D721Med (cell line): ENCODE measurements at regions not wholly inside any gene's neighbourhood (a gene's known extent, or its start where the extent isn't known, plus 50 kb on each side); places are given as distances from the start of the nearest gene placed in this dataset.
"Not testable (repeated sequence)": the region's sequence is repeated elsewhere in the genome, so short reads cannot be mapped to it uniquely, and the experiment has no call there.

Experiments used
- DNase-seq: peaks from one replicate; pipeline ENCODE4 v3.0.0; 2011; ENCODE audit warnings: low spot score; ENCODE audit not compliant: insufficient read length
- FAIRE-seq: peaks from 2 replicates; lab custom pipeline; 2011; peaks lifted over from hg19 to GRCh38; lab: Jason Lieb, UNC
- TF ChIP-seq, protein P1 (sequence below): IDR thresholded peaks from 2 replicates; pipeline ENCODE4 v1.5.1; 2012; ENCODE audit warnings: mild to moderate bottlenecking, control low read depth; ENCODE audit not compliant: insufficient read depth; ENCODE audit errors: missing control alignments

DNA sequence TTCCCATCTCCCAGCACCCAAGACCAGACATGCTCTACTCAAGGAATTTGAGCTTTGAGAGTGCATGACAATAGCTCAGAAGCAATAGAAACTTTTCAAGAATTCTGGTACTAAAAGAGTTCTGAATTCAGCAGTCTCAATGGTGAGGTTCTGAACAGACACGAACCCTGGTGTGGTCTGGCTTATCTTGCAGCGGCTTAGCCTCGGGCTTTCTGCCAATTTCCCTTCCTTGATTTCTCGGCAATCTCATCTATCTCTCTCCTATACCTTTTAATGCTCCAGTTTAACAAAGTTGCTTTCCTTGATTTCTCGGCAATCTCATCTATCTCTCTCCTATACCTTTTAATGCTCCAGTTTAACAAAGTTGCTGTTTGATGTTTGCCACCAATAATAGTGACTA lies 174.6 kb downstream of the SPRY2 start:
- TF ChIP-seq, protein P1, sequence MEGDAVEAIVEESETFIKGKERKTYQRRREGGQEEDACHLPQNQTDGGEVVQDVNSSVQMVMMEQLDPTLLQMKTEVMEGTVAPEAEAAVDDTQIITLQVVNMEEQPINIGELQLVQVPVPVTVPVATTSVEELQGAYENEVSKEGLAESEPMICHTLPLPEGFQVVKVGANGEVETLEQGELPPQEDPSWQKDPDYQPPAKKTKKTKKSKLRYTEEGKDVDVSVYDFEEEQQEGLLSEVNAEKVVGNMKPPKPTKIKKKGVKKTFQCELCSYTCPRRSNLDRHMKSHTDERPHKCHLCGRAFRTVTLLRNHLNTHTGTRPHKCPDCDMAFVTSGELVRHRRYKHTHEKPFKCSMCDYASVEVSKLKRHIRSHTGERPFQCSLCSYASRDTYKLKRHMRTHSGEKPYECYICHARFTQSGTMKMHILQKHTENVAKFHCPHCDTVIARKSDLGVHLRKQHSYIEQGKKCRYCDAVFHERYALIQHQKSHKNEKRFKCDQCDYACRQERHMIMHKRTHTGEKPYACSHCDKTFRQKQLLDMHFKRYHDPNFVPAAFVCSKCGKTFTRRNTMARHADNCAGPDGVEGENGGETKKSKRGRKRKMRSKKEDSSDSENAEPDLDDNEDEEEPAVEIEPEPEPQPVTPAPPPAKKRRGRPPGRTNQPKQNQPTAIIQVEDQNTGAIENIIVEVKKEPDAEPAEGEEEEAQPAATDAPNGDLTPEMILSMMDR, result no peak
- no peak for DNase-seq
- no peak for FAIRE-seq

- no peak for DNase-seq
- FAIRE-seq, result no peak
- TF ChIP-seq, protein P1, result no peak
Measured at GRCh38 chr13:80164462-80164861, 176.5 kb downstream of the SPRY2 start.

DNA sequence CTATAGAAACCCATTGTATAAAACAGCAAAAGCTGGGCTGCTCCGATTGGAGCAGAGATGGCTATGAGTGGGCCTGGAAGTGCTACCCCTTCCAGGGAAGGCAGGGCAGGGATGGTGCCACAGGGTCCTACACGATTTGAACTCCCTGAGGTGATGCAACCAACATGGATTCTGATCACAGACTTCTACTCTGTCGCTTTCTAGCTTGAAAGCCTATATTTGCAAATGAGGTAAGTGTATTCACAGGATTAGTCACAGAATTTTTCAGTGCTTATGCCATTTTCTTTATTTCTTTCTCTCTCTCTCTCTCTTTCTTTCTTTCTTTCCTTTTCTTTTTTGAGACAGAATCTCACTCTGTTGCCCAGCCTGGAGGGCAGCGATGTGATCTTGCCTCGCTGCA lies 179.0 kb downstream of the SPRY2 start:
- FAIRE-seq (no peak), DNase-seq (no peak)
- TF ChIP-seq, protein P1, result no peak

DNA sequence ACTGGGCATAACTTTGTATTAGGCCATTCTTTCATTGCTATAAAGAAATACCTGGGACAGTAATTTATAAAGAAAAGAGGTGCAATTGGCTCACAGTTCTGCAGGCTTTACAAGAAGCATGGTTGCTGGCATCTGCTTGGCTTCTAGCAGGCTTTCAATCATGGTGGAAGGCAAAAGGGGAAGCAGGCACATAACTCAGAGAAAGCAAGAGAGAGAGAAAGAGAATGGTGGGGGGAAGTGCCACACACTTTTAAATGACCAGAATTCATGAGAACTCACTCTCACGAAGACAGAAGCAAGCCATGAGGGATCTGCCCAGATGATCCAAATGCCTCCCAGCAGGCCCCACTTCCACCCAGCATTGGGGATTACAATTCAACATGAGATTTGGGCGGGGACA lies 179.7 kb downstream of the SPRY2 start:
- TF ChIP-seq, protein P1, result no peak
- DNase-seq (no peak), FAIRE-seq (no peak)

DNA sequence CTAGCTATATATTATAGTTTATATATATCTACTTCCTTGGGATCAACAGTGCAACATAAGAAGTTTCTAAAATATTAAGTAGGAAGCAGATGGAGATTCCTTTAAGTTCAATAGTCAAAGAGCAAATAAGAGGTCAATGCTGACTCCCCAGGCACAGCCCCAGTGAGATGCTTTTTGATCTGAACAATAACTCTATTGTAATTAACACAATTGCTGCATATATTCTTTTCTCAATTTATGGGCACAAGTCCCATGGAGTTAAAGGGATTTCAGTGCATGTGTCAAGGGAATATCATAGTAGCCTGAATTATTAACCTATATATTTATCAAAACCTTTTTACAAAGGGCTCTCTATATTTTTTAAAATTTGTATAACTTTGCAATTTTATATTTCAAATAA lies 180.8 kb downstream of the SPRY2 start:
- FAIRE-seq, result no peak
- TF ChIP-seq, protein P1, result no peak
- DNase-seq, result no peak

DNA sequence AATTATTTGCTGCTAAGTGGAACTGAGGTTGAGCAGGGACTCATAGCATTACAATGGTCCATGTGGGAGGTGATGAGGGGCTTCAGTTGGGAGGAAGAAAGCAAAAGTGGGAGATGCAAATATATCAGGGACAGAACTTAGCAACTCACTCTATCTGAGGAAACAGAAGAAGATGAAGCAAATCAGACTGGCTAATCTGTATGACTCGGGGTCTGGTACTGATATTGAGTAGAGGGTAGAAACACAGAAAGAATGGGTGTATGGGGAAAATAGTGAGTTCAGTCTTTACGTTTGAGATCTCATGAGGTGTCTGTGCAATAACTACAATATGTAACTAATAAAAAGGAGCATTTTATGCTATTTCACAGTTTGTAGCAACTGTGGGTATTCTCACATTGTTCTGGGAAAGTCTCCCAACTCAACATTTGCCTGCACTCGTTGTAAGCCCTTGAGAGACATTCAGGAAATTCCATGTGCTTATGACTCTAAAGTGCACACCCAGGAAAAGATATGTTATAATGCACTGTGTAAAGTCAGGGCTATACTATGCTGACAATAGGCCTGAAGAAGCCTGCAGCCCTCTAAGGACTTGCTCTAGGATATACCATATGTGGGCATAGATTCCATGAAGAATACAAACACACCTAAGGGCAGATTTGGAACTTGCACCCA lies 183.5 kb downstream of the SPRY2 start:
- TF ChIP-seq, protein P1, result no peak
- DNase-seq (no peak), FAIRE-seq (no peak)

DNA sequence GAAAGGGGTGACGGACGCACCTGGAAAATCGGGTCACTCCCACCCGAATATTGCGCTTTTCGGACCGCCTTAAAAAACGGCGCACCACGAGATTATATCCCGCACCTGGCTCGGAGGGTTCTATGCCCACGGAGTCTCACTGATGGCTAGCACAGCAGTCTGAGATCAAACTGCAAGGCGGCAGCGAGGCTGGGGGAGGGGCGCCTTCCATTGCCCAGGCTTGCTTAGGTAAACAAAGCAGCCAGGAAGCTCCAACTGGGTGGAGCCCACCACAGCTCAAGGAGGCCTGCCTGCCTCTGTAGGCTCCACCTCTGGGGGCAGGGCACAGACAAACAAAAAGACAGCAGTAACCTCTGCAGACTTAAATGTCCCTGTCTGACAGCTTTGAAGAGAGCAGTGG lies 188.8 kb downstream of the SPRY2 start:
- not testable (repeated sequence) for FAIRE-seq, DNase-seq
